Upper lobe of left lung (tissue), 4 donors: ENCODE measurements at regions not wholly inside any gene's neighbourhood (a gene's known extent, or its start where the extent isn't known, plus 50 kb on each side); places are given as distances from the start of the nearest gene placed in this dataset.

Experiments
- EP300 ChIP-seq, 4 donors: sonication (generic); formaldehyde crosslinking; IDR thresholded peaks; one replicate each; pipeline ENCODE4 v1.5.1; 2017; ENCODE audit warnings: antibody characterized with exemption in 4 of 4, control low read depth in 2 of 4
- POLR2A ChIP-seq, 4 donors: fragments of 450-650 bp; IDR thresholded peaks; one replicate each; pipeline ENCODE4 v1.5.1; 2016 to 2017; ENCODE audit warnings: antibody characterized with exemption in 4 of 4, mild to moderate bottlenecking in 2 of 4
- POLR2AphosphoS5 ChIP-seq, 2 donors: sonication (generic); formaldehyde crosslinking; IDR thresholded peaks; one replicate each; pipeline ENCODE4 v1.5.1; 2017; ENCODE audit warnings: antibody characterized with exemption in 2 of 2
- TF ChIP-seq, protein P1 (sequence below), 6 experiments: fragments of 450-650 bp in 4 of 6; fragments of 200-600 bp in 2 of 6; sonication (generic) in 2 of 6; IDR thresholded peaks; one replicate each; pipeline ENCODE4 v1.5.1; 2016 to 2019; ENCODE audit warnings: antibody characterized with exemption in 6 of 6

DNA sequence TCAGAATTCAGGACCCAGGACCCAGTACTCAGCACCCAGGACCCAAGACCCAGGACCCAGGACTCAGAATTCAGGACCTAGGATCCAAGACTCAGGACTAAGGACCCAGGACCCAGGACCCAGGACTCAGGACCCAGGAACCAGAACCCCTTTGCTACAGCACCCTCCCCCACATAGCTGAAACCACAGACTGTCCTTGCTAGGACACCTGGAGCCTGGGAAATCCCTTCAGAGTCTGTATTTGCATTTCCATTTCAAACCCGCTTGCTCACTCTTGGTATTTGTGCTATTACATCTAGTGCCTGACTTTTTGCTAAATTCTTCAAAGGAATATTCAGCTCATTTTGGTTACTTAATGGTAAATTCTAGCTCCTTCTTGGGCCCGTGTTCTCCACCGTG, 275.8 kb upstream of the MAF start:
- TF ChIP-seq EP300 (IDR thresholded peaks at IDR 0.05) (no peak), POLR2A (IDR thresholded peaks at IDR 0.05) (no peak), POLR2AphosphoS5 (IDR thresholded peaks at IDR 0.05) (no peak)
- TF ChIP-seq, protein P1, sequence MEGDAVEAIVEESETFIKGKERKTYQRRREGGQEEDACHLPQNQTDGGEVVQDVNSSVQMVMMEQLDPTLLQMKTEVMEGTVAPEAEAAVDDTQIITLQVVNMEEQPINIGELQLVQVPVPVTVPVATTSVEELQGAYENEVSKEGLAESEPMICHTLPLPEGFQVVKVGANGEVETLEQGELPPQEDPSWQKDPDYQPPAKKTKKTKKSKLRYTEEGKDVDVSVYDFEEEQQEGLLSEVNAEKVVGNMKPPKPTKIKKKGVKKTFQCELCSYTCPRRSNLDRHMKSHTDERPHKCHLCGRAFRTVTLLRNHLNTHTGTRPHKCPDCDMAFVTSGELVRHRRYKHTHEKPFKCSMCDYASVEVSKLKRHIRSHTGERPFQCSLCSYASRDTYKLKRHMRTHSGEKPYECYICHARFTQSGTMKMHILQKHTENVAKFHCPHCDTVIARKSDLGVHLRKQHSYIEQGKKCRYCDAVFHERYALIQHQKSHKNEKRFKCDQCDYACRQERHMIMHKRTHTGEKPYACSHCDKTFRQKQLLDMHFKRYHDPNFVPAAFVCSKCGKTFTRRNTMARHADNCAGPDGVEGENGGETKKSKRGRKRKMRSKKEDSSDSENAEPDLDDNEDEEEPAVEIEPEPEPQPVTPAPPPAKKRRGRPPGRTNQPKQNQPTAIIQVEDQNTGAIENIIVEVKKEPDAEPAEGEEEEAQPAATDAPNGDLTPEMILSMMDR (IDR thresholded peaks at IDR 0.05): no peak
